Mammary epithelial cell (primary cell): ENCODE measurements at regions not wholly inside any gene's neighbourhood (a gene's known extent, or its start where the extent isn't known, plus 50 kb on each side); places are given as distances from the start of the nearest gene placed in this dataset.

ENCODE experiments used
- CTCF ChIP-seq, 2 donors: IDR thresholded peaks in 1 of 2; conservative IDR thresholded peaks in 1 of 2; 2 replicates each; pipeline ENCODE4 v1.5.1; 2011 to 2012; ENCODE audit warnings: inconsistent platforms in 2 of 2, low read length in 2 of 2, mild to moderate bottlenecking in 2 of 2, control low read depth in 1 of 2, low read depth in 1 of 2; ENCODE audit not compliant: insufficient read depth in 1 of 2; ENCODE audit errors: extremely low read depth in 1 of 2
- EZH2 ChIP-seq: IDR thresholded peaks from 2 replicates; pipeline ENCODE4 v1.6.1; 2012; ENCODE audit warnings: low read length, inconsistent platforms, borderline replicate concordance

GRCh38 chr12:67803278-67803993, 154.9 kb downstream of the DYRK2 start:
- TF ChIP-seq CTCF (conservative IDR thresholded peaks at IDR 0.05 in 1 of 2, IDR thresholded peaks at IDR 0.05 in 1 of 2; ENCODE audit: extremely low read depth in 1 of 2, insufficient read depth in 1 of 2, low read depth in 1 of 2, low read length in 2 of 2) = no peak
- no peak for TF ChIP-seq EZH2
